ENCODE measurements at regions not wholly inside any gene's neighbourhood (a gene's known extent, or its start where the extent isn't known, plus 50 kb on each side); places are given as distances from the start of the nearest gene placed in this dataset.
A peak's percentile ranks its signal among the peaks of the same experiment; 100 is the strongest.
"Not testable (repeated sequence)": the region's sequence is repeated elsewhere in the genome, so short reads cannot be mapped to it uniquely, and the experiment has no call there.

DNA sequence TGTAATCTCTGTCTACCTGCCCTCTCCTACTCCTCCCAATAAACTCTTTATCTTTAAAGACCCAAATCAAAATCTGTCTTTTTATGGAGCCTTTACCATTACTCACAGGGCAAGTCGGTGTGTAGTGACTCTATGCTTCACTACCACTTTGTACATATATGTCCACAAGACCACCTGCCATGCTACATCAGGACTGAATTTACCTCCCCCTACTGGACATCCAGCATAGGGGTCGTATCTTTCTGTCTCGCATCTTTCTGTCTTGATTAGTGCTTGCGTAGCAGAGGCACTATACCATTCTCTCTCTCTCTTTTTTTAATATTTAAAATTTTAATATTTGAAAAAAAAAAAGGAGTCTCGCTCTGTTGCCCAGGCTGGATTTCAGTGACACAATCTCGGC lies 587.5 kb downstream of the SOX5 start:
- Histone ChIP-seq H3K27ac (ENCODE audit: low read length) (no peak overlapping the region), H3K4me1 (ENCODE audit: control insufficient read depth, insufficient read depth, low read length) (no peaks in the 10 kb centered on the region), H3K4me3 (ENCODE audit: low read length) (no peak overlapping the region), H3K27me3 (ENCODE audit: control insufficient read depth, insufficient read depth) (no peaks in the 10 kb centered on the region), H3K9me3 (ENCODE audit: control insufficient read depth, low read length) (no peaks in the 10 kb centered on the region)
- DNase-seq (no peak), ATAC-seq (no peak)
- intact Hi-C loops (cut with DNase I), result no loop called here
- 64% methylated on average over 6 of the region's 6 CpGs for WGBS

DNA sequence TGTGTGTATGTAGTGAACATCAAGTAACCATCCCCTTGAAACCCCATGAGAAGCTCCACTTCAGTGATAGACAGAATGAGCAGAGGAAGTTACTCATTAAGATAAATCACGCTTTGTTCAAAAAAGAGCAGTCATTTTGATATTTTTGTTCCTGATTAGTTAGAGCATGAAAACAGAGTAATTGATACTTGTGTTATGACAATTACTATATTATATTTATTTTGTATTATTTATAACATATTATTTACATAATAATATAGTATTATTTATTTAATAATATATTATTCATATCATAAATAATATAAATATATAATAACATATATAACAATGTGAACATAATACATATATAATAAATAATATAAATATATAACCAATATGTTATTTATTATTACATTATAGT lies 580.9 kb downstream of the SOX5 start:
- Histone ChIP-seq H3K4me1 (ENCODE audit: control insufficient read depth, insufficient read depth, low read length) (no peaks in the 10 kb centered on the region), H3K9me3 (ENCODE audit: control insufficient read depth, low read length) (no peaks in the 10 kb centered on the region), H3K4me3 (ENCODE audit: low read length) (no peak overlapping the region), H3K27me3 (ENCODE audit: control insufficient read depth, insufficient read depth) (no peaks in the 10 kb centered on the region), H3K27ac (ENCODE audit: low read length) (no peak overlapping the region)
- 78% methylated on average over 1 of the region's 1 CpG for WGBS
- DNase-seq (no peak), ATAC-seq (no peak)
- intact Hi-C loops (cut with DNase I), result no loop called here

- DNase-seq (no peak), ATAC-seq (no peak)
- no peaks in the 10 kb centered on the region for H3K4me1 ChIP-seq (ENCODE audit: control insufficient read depth, insufficient read depth, low read length)
- WGBS, result 71% methylated on average over 3 of the region's 3 CpGs
- H3K4me3 ChIP-seq (ENCODE audit: low read length), result no peak overlapping the region
- H3K27ac ChIP-seq (ENCODE audit: low read length), result no peak overlapping the region
- H3K27me3 ChIP-seq (ENCODE audit: control insufficient read depth, insufficient read depth), result no peaks in the 10 kb centered on the region
- H3K9me3 ChIP-seq (ENCODE audit: control insufficient read depth, low read length), result peaks cover 4% of the 10 kb centered on the region
- intact Hi-C loops (cut with DNase I), result no loop called here
These were observed 573.8 kb downstream of the SOX5 start for GRCh38 chr12:23375621-23376020.

GRCh38 chr12:23376238-23376637 lies 573.2 kb downstream of the SOX5 start:
- H3K9me3 ChIP-seq (ENCODE audit: control insufficient read depth, low read length), result peaks cover 4% of the 10 kb centered on the region
- WGBS, result 51% methylated on average over 3 of the region's 3 CpGs

GRCh38 chr12:23380419-23381100 lies 568.9 kb downstream of the SOX5 start:
- no peak overlapping the region for H3K27ac ChIP-seq (ENCODE audit: low read length)
- ATAC-seq (no peak), DNase-seq (no peak)
- H3K27me3 ChIP-seq (ENCODE audit: control insufficient read depth, insufficient read depth), result no peaks in the 10 kb centered on the region
- H3K4me3 ChIP-seq (ENCODE audit: low read length), result no peak overlapping the region
- 86% methylated on average over 4 of the region's 4 CpGs for WGBS
- H3K4me1 ChIP-seq (ENCODE audit: control insufficient read depth, insufficient read depth, low read length), result no peaks in the 10 kb centered on the region
- peaks cover 4% of the 10 kb centered on the region for H3K9me3 ChIP-seq (ENCODE audit: control insufficient read depth, low read length)
- intact Hi-C loops (cut with DNase I), result no loop called here

More at GRCh38 chr12:23376238-23376637, 573.2 kb downstream of the SOX5 start:
- H3K4me1 ChIP-seq (ENCODE audit: control insufficient read depth, insufficient read depth, low read length), result no peaks in the 10 kb centered on the region
- intact Hi-C loops (cut with DNase I), result no loop called here
- H3K4me3 ChIP-seq (ENCODE audit: low read length), result no peak overlapping the region
- DNase-seq (no peak), ATAC-seq (no peak)
- no peak overlapping the region for H3K27ac ChIP-seq (ENCODE audit: low read length)
- H3K27me3 ChIP-seq (ENCODE audit: control insufficient read depth, insufficient read depth), result no peaks in the 10 kb centered on the region

GRCh38 chr12:23388898-23389297 lies 560.6 kb downstream of the SOX5 start:
- DNase-seq, result peak in 1 of 3 donors; percentile 7
- H3K9me3 ChIP-seq (ENCODE audit: control insufficient read depth, low read length); H3K27ac ChIP-seq (ENCODE audit: low read length); H3K27me3 ChIP-seq (ENCODE audit: control insufficient read depth, insufficient read depth); H3K4me1 ChIP-seq (ENCODE audit: control insufficient read depth, insufficient read depth, low read length); intact Hi-C loops (cut with DNase I); H3K4me3 ChIP-seq (ENCODE audit: low read length); ATAC-seq: not testable (repeated sequence)
- 89% methylated on average over 9 of the region's 9 CpGs for WGBS

- H3K4me1 ChIP-seq (ENCODE audit: control insufficient read depth, insufficient read depth, low read length); H3K4me3 ChIP-seq (ENCODE audit: low read length); DNase-seq; ATAC-seq; H3K27ac ChIP-seq (ENCODE audit: low read length); intact Hi-C loops (cut with DNase I); H3K9me3 ChIP-seq (ENCODE audit: control insufficient read depth, low read length); H3K27me3 ChIP-seq (ENCODE audit: control insufficient read depth, insufficient read depth): not testable (repeated sequence)
- 90% methylated on average over 4 of the region's 4 CpGs for WGBS
These were observed 560.2 kb downstream of the SOX5 start for GRCh38 chr12:23389315-23389714.

DNA sequence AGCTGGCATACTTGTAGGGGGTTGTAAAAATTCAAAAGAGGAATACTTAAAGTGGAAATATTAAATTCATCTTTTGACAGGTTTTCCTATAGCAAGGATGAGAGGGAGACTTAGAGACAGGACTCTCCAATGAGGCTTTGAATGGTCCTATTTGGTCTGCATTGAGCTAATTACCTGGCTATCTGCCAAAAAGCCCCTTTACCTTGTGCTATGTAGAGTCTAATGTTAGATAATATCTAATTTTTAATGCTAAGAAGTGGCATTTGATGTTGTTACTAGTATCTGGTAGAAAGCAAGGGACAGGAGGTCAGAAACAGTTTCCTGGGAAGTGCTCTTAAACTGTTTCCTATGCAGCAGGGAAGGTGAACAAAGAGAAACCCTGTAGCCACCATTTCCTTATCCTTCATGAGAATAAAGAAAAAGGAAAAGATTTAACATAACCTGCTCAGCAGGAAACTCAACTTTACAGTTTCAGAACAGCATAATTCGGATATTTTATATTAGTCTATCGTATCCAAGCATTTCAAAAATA lies 550.0 kb downstream of the SOX5 start:
- intact Hi-C loops (cut with DNase I), result no loop called here
- ATAC-seq, result no peak

DNA sequence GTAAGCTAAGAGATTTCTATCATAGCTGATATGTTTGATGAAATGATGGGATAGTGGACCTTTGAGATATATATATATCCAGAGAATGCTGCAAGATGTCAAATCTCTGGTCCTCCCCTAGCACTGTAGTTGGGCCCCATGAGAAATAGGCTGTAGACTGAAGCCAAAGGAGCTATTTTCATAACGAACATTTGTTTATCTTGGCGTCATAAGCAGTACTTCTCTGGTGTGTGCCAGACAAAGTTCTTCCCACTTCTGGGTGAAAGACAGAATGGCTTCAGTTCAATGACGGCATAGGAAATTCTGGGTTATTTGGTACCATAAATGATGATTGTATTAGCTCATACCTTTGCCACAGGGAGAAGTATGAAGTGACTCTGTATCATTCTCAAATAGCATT lies 534.3 kb downstream of the SOX5 start:
- intact Hi-C loops (cut with DNase I), result no loop called here
- no peaks in the 10 kb centered on the region for H3K4me1 ChIP-seq (ENCODE audit: control insufficient read depth, insufficient read depth, low read length)
- H3K27me3 ChIP-seq (ENCODE audit: control insufficient read depth, insufficient read depth), result no peaks in the 10 kb centered on the region
- no peak overlapping the region for H3K4me3 ChIP-seq (ENCODE audit: low read length)
- 39% methylated on average over 3 of the region's 3 CpGs for WGBS
- ATAC-seq (peak; percentile 25 to 74), DNase-seq (no peak)
- no peak overlapping the region for H3K27ac ChIP-seq (ENCODE audit: low read length)
- no peaks in the 10 kb centered on the region for H3K9me3 ChIP-seq (ENCODE audit: control insufficient read depth, low read length)

More for the DNA sequence above, 550.0 kb downstream of the SOX5 start:
- Histone ChIP-seq H3K9me3 (ENCODE audit: control insufficient read depth, low read length) (no peaks in the 10 kb centered on the region), H3K4me3 (ENCODE audit: low read length) (no peak overlapping the region), H3K27me3 (ENCODE audit: control insufficient read depth, insufficient read depth) (no peaks in the 10 kb centered on the region), H3K27ac (ENCODE audit: low read length) (no peak overlapping the region), H3K4me1 (ENCODE audit: control insufficient read depth, insufficient read depth, low read length) (no peaks in the 10 kb centered on the region)
- DNase-seq, result no peak
- 42% methylated on average over 2 of the region's 2 CpGs for whole genome bisulfite sequencing

- Histone ChIP-seq H3K4me1 (ENCODE audit: control insufficient read depth, insufficient read depth, low read length) (no peaks in the 10 kb centered on the region), H3K9me3 (ENCODE audit: control insufficient read depth, low read length) (no peaks in the 10 kb centered on the region), H3K27me3 (ENCODE audit: control insufficient read depth, insufficient read depth) (no peaks in the 10 kb centered on the region), H3K27ac (ENCODE audit: low read length) (no peak overlapping the region), H3K4me3 (ENCODE audit: low read length) (no peak overlapping the region)
- 70% methylated on average over 6 of the region's 6 CpGs for WGBS
- intact Hi-C loops (cut with DNase I), result no loop called here
- DNase-seq (no peak), ATAC-seq (no peak)
These were observed 527.9 kb downstream of the SOX5 start for GRCh38 chr12:23421556-23421955.

GRCh38 chr12:23423097-23423687 lies 526.3 kb downstream of the SOX5 start:
- ATAC-seq, result no peak
- WGBS, result 78% methylated on average over 5 of the region's 5 CpGs
- no peaks in the 10 kb centered on the region for H3K4me1 ChIP-seq (ENCODE audit: control insufficient read depth, insufficient read depth, low read length)
- DNase-seq, result no peak
- H3K27me3 ChIP-seq (ENCODE audit: control insufficient read depth, insufficient read depth), result no peaks in the 10 kb centered on the region
- H3K9me3 ChIP-seq (ENCODE audit: control insufficient read depth, low read length), result no peaks in the 10 kb centered on the region
- H3K27ac ChIP-seq (ENCODE audit: low read length), result no peak overlapping the region
- no peak overlapping the region for H3K4me3 ChIP-seq (ENCODE audit: low read length)
- intact Hi-C loops (cut with DNase I), result no loop called here

Measured in right cardiac atrium (tissue), 5 donors.